ENCODE measurements at regions not wholly inside any gene's neighbourhood (a gene's known extent, or its start where the extent isn't known, plus 50 kb on each side); places are given as distances from the start of the nearest gene placed in this dataset.
A peak's percentile ranks its signal among the peaks of the same experiment; 100 is the strongest.

DNA sequence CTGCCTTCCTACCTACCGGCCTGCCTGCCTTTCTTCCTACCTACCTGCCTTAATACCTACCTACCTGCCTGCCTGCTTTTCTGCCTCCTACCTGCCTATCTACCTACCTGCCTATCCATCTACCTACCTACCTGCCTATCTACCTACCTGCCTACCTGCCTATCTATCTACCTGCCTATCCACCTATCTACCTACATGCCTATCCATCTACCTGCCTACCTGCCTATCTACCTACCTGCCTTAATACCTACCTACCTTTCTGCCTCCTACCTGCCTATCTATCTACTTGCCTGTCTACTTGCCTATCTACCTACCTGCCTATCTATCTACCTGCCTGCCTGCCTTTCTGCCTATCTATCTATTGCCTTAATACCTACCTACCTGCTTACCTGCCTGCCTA lies 383.8 kb upstream of the PSMD7 start:
- H3K9me3 ChIP-seq (ENCODE audit: low read length): no peaks in the 10 kb centered on the region
- H3K4me1 ChIP-seq (ENCODE audit: insufficient read depth, low read length): no peaks in the 10 kb centered on the region
- no peak overlapping the region for H3K9ac ChIP-seq (ENCODE audit: insufficient read depth, low read depth, low read length)
- H3K27ac ChIP-seq (ENCODE audit: extremely low read length, insufficient read depth, low read length): no peak overlapping the region
- no peak overlapping the region for H3K4me3 ChIP-seq (replicated peaks in 1 of 3; ENCODE audit: insufficient read depth in 1 of 3, low read depth in 2 of 3, low read length in 3 of 3)
- peaks cover 0 to 10% of the 10 kb centered on the region in 2 experiments; a peak in 2 of 5 replicates for H3K27me3 ChIP-seq (ENCODE audit: control insufficient read depth in 1 of 2, insufficient read depth in 2 of 2, low read length in 2 of 2)
- no TSS peak for BruUV-seq (replicated peaks)
- H3K79me2 ChIP-seq (ENCODE audit: insufficient read depth, low read length): no peaks in the 10 kb centered on the region
- ChIA-PET POLR2A (no interaction called here), CTCF (ENCODE audit: low intra/inter-chr PET ratio, low total read pairs) (no interaction called here)
- WGBS (ENCODE audit: low lambda C conversion rate): 3% methylated on average over 1 of the region's 1 CpG
- H4K20me1 ChIP-seq (ENCODE audit: insufficient read depth, low read length): no peaks in the 10 kb centered on the region
- intact Hi-C loops (cut with micrococcal nuclease; ENCODE audit: unreplicated experiment): no loop called here
- TF ChIP-seq FOXP1 (IDR thresholded peaks at IDR 0.05): 0 out of 2 replicates have a peak, but pooled peaks have one; percentile 9
- no peak for TF ChIP-seq FOXP1 (CRISPR knock-in tag; IDR thresholded peaks at IDR 0.05)
- TF ChIP-seq, protein P1, sequence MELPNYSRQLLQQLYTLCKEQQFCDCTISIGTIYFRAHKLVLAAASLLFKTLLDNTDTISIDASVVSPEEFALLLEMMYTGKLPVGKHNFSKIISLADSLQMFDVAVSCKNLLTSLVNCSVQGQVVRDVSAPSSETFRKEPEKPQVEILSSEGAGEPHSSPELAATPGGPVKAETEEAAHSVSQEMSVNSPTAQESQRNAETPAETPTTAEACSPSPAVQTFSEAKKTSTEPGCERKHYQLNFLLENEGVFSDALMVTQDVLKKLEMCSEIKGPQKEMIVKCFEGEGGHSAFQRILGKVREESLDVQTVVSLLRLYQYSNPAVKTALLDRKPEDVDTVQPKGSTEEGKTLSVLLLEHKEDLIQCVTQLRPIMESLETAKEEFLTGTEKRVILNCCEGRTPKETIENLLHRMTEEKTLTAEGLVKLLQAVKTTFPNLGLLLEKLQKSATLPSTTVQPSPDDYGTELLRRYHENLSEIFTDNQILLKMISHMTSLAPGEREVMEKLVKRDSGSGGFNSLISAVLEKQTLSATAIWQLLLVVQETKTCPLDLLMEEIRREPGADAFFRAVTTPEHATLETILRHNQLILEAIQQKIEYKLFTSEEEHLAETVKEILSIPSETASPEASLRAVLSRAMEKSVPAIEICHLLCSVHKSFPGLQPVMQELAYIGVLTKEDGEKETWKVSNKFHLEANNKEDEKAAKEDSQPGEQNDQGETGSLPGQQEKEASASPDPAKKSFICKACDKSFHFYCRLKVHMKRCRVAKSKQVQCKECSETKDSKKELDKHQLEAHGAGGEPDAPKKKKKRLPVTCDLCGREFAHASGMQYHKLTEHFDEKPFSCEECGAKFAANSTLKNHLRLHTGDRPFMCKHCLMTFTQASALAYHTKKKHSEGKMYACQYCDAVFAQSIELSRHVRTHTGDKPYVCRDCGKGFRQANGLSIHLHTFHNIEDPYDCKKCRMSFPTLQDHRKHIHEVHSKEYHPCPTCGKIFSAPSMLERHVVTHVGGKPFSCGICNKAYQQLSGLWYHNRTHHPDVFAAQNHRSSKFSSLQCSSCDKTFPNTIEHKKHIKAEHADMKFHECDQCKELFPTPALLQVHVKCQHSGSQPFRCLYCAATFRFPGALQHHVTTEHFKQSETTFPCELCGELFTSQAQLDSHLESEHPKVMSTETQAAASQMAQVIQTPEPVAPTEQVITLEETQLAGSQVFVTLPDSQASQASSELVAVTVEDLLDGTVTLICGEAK (IDR thresholded peaks at IDR 0.05): peak; percentile 11; the same call in 1 of the 2 replicates
- TF ChIP-seq, protein P1 (CRISPR knock-in tag; IDR thresholded peaks at IDR 0.05): no peak
- TF ChIP-seq, protein P2, sequence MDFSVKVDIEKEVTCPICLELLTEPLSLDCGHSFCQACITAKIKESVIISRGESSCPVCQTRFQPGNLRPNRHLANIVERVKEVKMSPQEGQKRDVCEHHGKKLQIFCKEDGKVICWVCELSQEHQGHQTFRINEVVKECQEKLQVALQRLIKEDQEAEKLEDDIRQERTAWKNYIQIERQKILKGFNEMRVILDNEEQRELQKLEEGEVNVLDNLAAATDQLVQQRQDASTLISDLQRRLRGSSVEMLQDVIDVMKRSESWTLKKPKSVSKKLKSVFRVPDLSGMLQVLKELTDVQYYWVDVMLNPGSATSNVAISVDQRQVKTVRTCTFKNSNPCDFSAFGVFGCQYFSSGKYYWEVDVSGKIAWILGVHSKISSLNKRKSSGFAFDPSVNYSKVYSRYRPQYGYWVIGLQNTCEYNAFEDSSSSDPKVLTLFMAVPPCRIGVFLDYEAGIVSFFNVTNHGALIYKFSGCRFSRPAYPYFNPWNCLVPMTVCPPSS (IDR thresholded peaks at IDR 0.05): 0 out of 2 replicates have a peak, but pooled peaks have one; percentile 87
- no peak for TF ChIP-seq ZNF430 (CRISPR knock-in tag; IDR thresholded peaks at IDR 0.05)
- H3K36me3 ChIP-seq (replicated peaks in 1 of 2; ENCODE audit: control insufficient read depth in 1 of 2, insufficient read depth in 2 of 2, low read length in 2 of 2): no peaks in the 10 kb centered on the region
- in situ Hi-C loops (cut with HindIII; ENCODE audit: extremely low pct_ligation_motif_present, low pct_unique_long_range_greater_than_20kb): no loop called here
- no peak overlapping the region for H2AFZ ChIP-seq (ENCODE audit: low read length)
- FAIRE-seq: no peak
- H3K4me2 ChIP-seq (ENCODE audit: low read depth, low read length): no peak overlapping the region
- no peak for DNase-seq (ENCODE audit: low spot score)
- no peak for ATAC-seq

All from HepG2 (cell line).